ENCODE measurements at regions not wholly inside any gene's neighbourhood (a gene's known extent, or its start where the extent isn't known, plus 50 kb on each side); places are given as distances from the start of the nearest gene placed in this dataset.

DNA sequence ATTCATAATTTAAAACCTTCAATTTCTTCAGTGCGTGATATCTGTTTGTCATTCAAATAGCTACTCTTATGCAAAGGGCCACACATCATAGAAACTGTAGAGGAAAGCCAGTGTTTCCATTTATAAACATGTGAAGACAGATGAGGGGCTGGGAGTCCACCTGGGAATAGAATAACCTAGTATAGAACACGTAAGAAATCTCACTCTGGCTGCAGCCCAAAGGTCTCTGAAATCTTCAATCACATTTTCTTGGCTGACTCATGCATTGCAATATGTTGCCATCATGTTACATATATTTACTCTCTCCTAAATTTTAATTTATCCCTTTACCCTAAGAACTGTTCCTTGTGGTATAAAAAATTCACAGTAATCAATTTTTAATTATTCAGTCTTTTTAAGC, 123.2 kb downstream of the ELOVL4 start:
- CTCF ChIA-PET: interaction anchor here (1.2 kb wide), 1 partner anchor 9 kb away, joined by 3 read pairs; no protein-coding TSS in a partner anchor
- WGBS (ENCODE audit: insufficient coverage): 83% methylated on average over 1 of the region's 2 CpGs
- peaks cover 0 to 3% (median 0%) of the 10 kb centered on the region in 5 experiments for H3K27me3 ChIP-seq (replicated peaks in 2 of 5; ENCODE audit: control insufficient read depth in 4 of 5, insufficient read depth in 5 of 5, low read length in 4 of 5)

GRCh38 chr6:79821859-79822258, 125.5 kb downstream of the ELOVL4 start:
- WGBS (ENCODE audit: insufficient coverage): 86% methylated on average over 3 of the region's 3 CpGs
- Histone ChIP-seq H3K36me3 (ENCODE audit: control insufficient read depth in 4 of 4, insufficient read depth in 4 of 4, low read length in 3 of 4) (no peaks in the 10 kb centered on the region), H3K4me3 (ENCODE audit: control insufficient read depth in 1 of 7, extremely low read depth in 1 of 7, insufficient read depth in 4 of 7, low read depth in 2 of 7, low read length in 6 of 7) (no peak overlapping the region), H3K9me3 (ENCODE audit: control extremely low read depth in 1 of 5, control insufficient read depth in 4 of 5, insufficient read depth in 2 of 5, low read depth in 1 of 5, low read length in 4 of 5) (peaks cover 0 to 3% (median 0%) of the 10 kb centered on the region in 5 experiments), H3K27me3 (replicated peaks in 2 of 5; ENCODE audit: control insufficient read depth in 4 of 5, insufficient read depth in 5 of 5, low read length in 4 of 5) (peaks cover 0 to 3% (median 0%) of the 10 kb centered on the region in 5 experiments), H3K27ac (ENCODE audit: insufficient read depth in 1 of 2, low read depth in 1 of 2, low read length in 2 of 2, poor library complexity in 1 of 2, severe bottlenecking in 2 of 2) (no peak overlapping the region), H3K4me1 (ENCODE audit: control extremely low read depth in 1 of 4, control insufficient read depth in 4 of 4, insufficient read depth in 4 of 4, low read length in 3 of 4) (no peaks in the 10 kb centered on the region)
- POLR2A ChIA-PET: no interaction called here
- no peak for DNase-seq
- CTCF ChIA-PET: no interaction called here

More for the DNA sequence above, 123.2 kb downstream of the ELOVL4 start:
- POLR2A ChIA-PET: no interaction called here
- no peak overlapping the region for H3K27ac ChIP-seq (ENCODE audit: insufficient read depth in 1 of 2, low read depth in 1 of 2, low read length in 2 of 2, poor library complexity in 1 of 2, severe bottlenecking in 2 of 2)
- peaks cover 0 to 3% (median 0%) of the 10 kb centered on the region in 5 experiments for H3K9me3 ChIP-seq (ENCODE audit: control extremely low read depth in 1 of 5, control insufficient read depth in 4 of 5, insufficient read depth in 2 of 5, low read depth in 1 of 5, low read length in 4 of 5)
- no peak overlapping the region for H3K4me3 ChIP-seq (ENCODE audit: control insufficient read depth in 1 of 7, extremely low read depth in 1 of 7, insufficient read depth in 4 of 7, low read depth in 2 of 7, low read length in 6 of 7)
- no peaks in the 10 kb centered on the region for H3K36me3 ChIP-seq (ENCODE audit: control insufficient read depth in 4 of 4, insufficient read depth in 4 of 4, low read length in 3 of 4)
- DNase-seq: no peak
- H3K4me1 ChIP-seq (ENCODE audit: control extremely low read depth in 1 of 4, control insufficient read depth in 4 of 4, insufficient read depth in 4 of 4, low read length in 3 of 4): no peaks in the 10 kb centered on the region

GRCh38 chr6:79818471-79818870, 128.9 kb downstream of the ELOVL4 start:
- H3K4me3 ChIP-seq (ENCODE audit: control insufficient read depth in 1 of 7, extremely low read depth in 1 of 7, insufficient read depth in 4 of 7, low read depth in 2 of 7, low read length in 6 of 7): no peak overlapping the region
- peaks cover 0 to 2% (median 0%) of the 10 kb centered on the region in 5 experiments for H3K27me3 ChIP-seq (replicated peaks in 2 of 5; ENCODE audit: control insufficient read depth in 4 of 5, insufficient read depth in 5 of 5, low read length in 4 of 5)
- DNase-seq: no peak
- H3K36me3 ChIP-seq (ENCODE audit: control insufficient read depth in 4 of 4, insufficient read depth in 4 of 4, low read length in 3 of 4): no peaks in the 10 kb centered on the region
- no peaks in the 10 kb centered on the region for H3K9me3 ChIP-seq (ENCODE audit: control extremely low read depth in 1 of 5, control insufficient read depth in 4 of 5, insufficient read depth in 2 of 5, low read depth in 1 of 5, low read length in 4 of 5)
- CTCF ChIA-PET: interaction anchor here (1.1 kb wide), 1 partner anchor 9 kb away, joined by 8 read pairs; no protein-coding TSS in a partner anchor
- no peaks in the 10 kb centered on the region for H3K4me1 ChIP-seq (ENCODE audit: control extremely low read depth in 1 of 4, control insufficient read depth in 4 of 4, insufficient read depth in 4 of 4, low read length in 3 of 4)
- no peak overlapping the region for H3K27ac ChIP-seq (ENCODE audit: insufficient read depth in 1 of 2, low read depth in 1 of 2, low read length in 2 of 2, poor library complexity in 1 of 2, severe bottlenecking in 2 of 2)
- WGBS (ENCODE audit: insufficient coverage): 97% methylated on average over 3 of the region's 3 CpGs
- POLR2A ChIA-PET: no interaction called here

GRCh38 chr6:79814940-79815339, 132.4 kb downstream of the ELOVL4 start:
- Histone ChIP-seq H3K27me3 (replicated peaks in 2 of 5; ENCODE audit: control insufficient read depth in 4 of 5, insufficient read depth in 5 of 5, low read length in 4 of 5) (peaks cover 0 to 2% (median 0%) of the 10 kb centered on the region in 5 experiments), H3K36me3 (ENCODE audit: control insufficient read depth in 4 of 4, insufficient read depth in 4 of 4, low read length in 3 of 4) (no peaks in the 10 kb centered on the region), H3K9me3 (ENCODE audit: control extremely low read depth in 1 of 5, control insufficient read depth in 4 of 5, insufficient read depth in 2 of 5, low read depth in 1 of 5, low read length in 4 of 5) (no peaks in the 10 kb centered on the region), H3K27ac (ENCODE audit: insufficient read depth in 1 of 2, low read depth in 1 of 2, low read length in 2 of 2, poor library complexity in 1 of 2, severe bottlenecking in 2 of 2) (no peak overlapping the region), H3K4me3 (ENCODE audit: control insufficient read depth in 1 of 7, extremely low read depth in 1 of 7, insufficient read depth in 4 of 7, low read depth in 2 of 7, low read length in 6 of 7) (no peak overlapping the region), H3K4me1 (ENCODE audit: control extremely low read depth in 1 of 4, control insufficient read depth in 4 of 4, insufficient read depth in 4 of 4, low read length in 3 of 4) (no peaks in the 10 kb centered on the region)
- WGBS (ENCODE audit: insufficient coverage): 100% methylated on average over 1 of the region's 2 CpGs
- POLR2A ChIA-PET: no interaction called here
- DNase-seq: no peak
- CTCF ChIA-PET: interaction anchor here (1.8 to 2.2 kb wide), 2 partner anchors 10 to 18 kb away, joined by 4 to 10 read pairs; no protein-coding TSS in a partner anchor

GRCh38 chr6:79813854-79814709, 133.3 kb downstream of the ELOVL4 start:
- peak; percentile 43 to 68 (median 62) for DNase-seq
- WGBS (ENCODE audit: insufficient coverage): 37% methylated on average over 3 of the region's 4 CpGs
- H3K27ac ChIP-seq (ENCODE audit: insufficient read depth in 1 of 2, low read depth in 1 of 2, low read length in 2 of 2, poor library complexity in 1 of 2, severe bottlenecking in 2 of 2): no peak overlapping the region
- no peaks in the 10 kb centered on the region for H3K4me1 ChIP-seq (ENCODE audit: control extremely low read depth in 1 of 4, control insufficient read depth in 4 of 4, insufficient read depth in 4 of 4, low read length in 3 of 4)
- CTCF ChIA-PET: interaction anchor here (0.9 to 2.2 kb wide), 5 partner anchors 9 to 102 kb away, joined by 3 to 10 read pairs (median 4); no protein-coding TSS in a partner anchor
- H3K9me3 ChIP-seq (ENCODE audit: control extremely low read depth in 1 of 5, control insufficient read depth in 4 of 5, insufficient read depth in 2 of 5, low read depth in 1 of 5, low read length in 4 of 5): no peaks in the 10 kb centered on the region
- no peaks in the 10 kb centered on the region for H3K36me3 ChIP-seq (ENCODE audit: control insufficient read depth in 4 of 4, insufficient read depth in 4 of 4, low read length in 3 of 4)
- peaks cover 0 to 2% (median 0%) of the 10 kb centered on the region in 5 experiments for H3K27me3 ChIP-seq (replicated peaks in 2 of 5; ENCODE audit: control insufficient read depth in 4 of 5, insufficient read depth in 5 of 5, low read length in 4 of 5)
- H3K4me3 ChIP-seq (ENCODE audit: control insufficient read depth in 1 of 7, extremely low read depth in 1 of 7, insufficient read depth in 4 of 7, low read depth in 2 of 7, low read length in 6 of 7): no peak overlapping the region
- POLR2A ChIA-PET: no interaction called here

DNA sequence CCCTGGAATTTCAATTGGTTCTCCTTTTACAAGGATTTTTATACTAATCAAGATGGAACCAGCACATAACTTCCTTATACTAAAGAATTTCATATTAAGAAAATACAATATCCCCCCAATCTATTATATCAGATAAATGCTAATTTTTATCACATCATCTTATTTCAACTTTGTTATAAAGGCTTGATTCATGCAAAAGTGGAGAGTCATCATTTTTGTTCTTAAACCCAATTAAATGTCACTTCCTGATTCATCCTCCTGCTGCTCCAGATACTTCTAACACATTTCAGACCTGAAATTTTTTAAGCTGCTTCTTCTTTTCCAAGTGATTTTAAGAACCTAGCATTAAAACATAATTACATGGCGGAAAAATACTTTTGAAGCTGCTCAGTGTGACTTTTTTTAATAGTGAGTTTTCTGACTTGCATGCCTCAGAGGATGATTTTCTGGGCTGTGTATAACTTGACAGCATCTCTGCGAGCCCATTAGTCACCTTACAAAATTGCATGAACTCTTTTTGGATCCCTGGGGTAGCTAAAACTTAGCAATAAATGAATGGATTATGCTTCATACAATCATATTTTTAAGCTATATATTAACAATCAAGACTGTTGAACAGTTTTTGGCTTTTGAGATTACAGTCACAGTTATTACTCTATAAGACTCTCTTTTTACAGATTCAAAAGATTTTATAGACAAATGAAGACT, 134.1 kb downstream of the ELOVL4 start:
- Histone ChIP-seq H3K9me3 (ENCODE audit: control extremely low read depth in 1 of 5, control insufficient read depth in 4 of 5, insufficient read depth in 2 of 5, low read depth in 1 of 5, low read length in 4 of 5) (no peaks in the 10 kb centered on the region), H3K36me3 (ENCODE audit: control insufficient read depth in 4 of 4, insufficient read depth in 4 of 4, low read length in 3 of 4) (no peaks in the 10 kb centered on the region), H3K4me1 (ENCODE audit: control extremely low read depth in 1 of 4, control insufficient read depth in 4 of 4, insufficient read depth in 4 of 4, low read length in 3 of 4) (no peaks in the 10 kb centered on the region), H3K4me3 (ENCODE audit: control insufficient read depth in 1 of 7, extremely low read depth in 1 of 7, insufficient read depth in 4 of 7, low read depth in 2 of 7, low read length in 6 of 7) (no peak overlapping the region), H3K27ac (ENCODE audit: insufficient read depth in 1 of 2, low read depth in 1 of 2, low read length in 2 of 2, poor library complexity in 1 of 2, severe bottlenecking in 2 of 2) (no peak overlapping the region), H3K27me3 (replicated peaks in 2 of 5; ENCODE audit: control insufficient read depth in 4 of 5, insufficient read depth in 5 of 5, low read length in 4 of 5) (peaks cover 0 to 3% (median 0%) of the 10 kb centered on the region in 5 experiments)
- POLR2A ChIA-PET: no interaction called here
- CTCF ChIA-PET: interaction anchor here (0.7 to 2.2 kb wide), 6 partner anchors 9 to 101 kb away, joined by 3 to 10 read pairs (median 4); no protein-coding TSS in a partner anchor
- WGBS (ENCODE audit: insufficient coverage): 100% methylated on average over 1 of the region's 2 CpGs
- peak in 1 of 3 donors; percentile 1 for DNase-seq
